Non-pigmented ciliary epithelial cell (primary cell): ENCODE measurements at regions not wholly inside any gene's neighbourhood (a gene's known extent, or its start where the extent isn't known, plus 50 kb on each side); places are given as distances from the start of the nearest gene placed in this dataset.

Experiments used
- DNase-seq: peaks from one replicate; pipeline ENCODE4 v3.0.0-alpha.2; 2010; ENCODE audit warnings: low read depth

GRCh38 chr5:27269766-27270165, 231.4 kb upstream of the CDH9 start:
- DNase-seq: no peak

GRCh38 chr5:27267209-27267824, 228.9 kb upstream of the CDH9 start:
- no peak for DNase-seq

- DNase-seq: no peak
These were observed 227.8 kb upstream of the CDH9 start for GRCh38 chr5:27266184-27266583.

- no peak for DNase-seq
These were observed 219.3 kb upstream of the CDH9 start for GRCh38 chr5:27257696-27258095.

GRCh38 chr5:27252911-27253310, 214.5 kb upstream of the CDH9 start:
- DNase-seq: no peak

- DNase-seq: peak; percentile 4
These were observed 203.9 kb upstream of the CDH9 start for GRCh38 chr5:27242258-27242626.

- DNase-seq: peak; percentile 92
These were observed 203.3 kb upstream of the CDH9 start for GRCh38 chr5:27241564-27242257.

- DNase-seq: peak; percentile 14
These were observed 202.4 kb upstream of the CDH9 start for GRCh38 chr5:27240791-27241190.

GRCh38 chr5:27234916-27235315, 196.5 kb upstream of the CDH9 start:
- no peak for DNase-seq

- no peak for DNase-seq
These were observed 183.0 kb upstream of the CDH9 start for GRCh38 chr5:27221410-27221809.

GRCh38 chr5:27220752-27221151, 182.4 kb upstream of the CDH9 start:
- no peak for DNase-seq

GRCh38 chr5:27217977-27218376, 179.6 kb upstream of the CDH9 start:
- no peak for DNase-seq

- DNase-seq: no peak
These were observed 179.0 kb upstream of the CDH9 start for GRCh38 chr5:27217155-27217956.

GRCh38 chr5:27216367-27216950, 178.1 kb upstream of the CDH9 start:
- DNase-seq: no peak

- DNase-seq: peak; percentile 3
These were observed 169.7 kb upstream of the CDH9 start for GRCh38 chr5:27208051-27208450.

GRCh38 chr5:27191786-27192510, 153.6 kb upstream of the CDH9 start:
- DNase-seq: peak; percentile 14

- no peak for DNase-seq
These were observed 134.3 kb upstream of the CDH9 start for GRCh38 chr5:27172693-27173092.

GRCh38 chr5:27171761-27172261, 133.4 kb upstream of the CDH9 start:
- no peak for DNase-seq

GRCh38 chr5:27158775-27159174, 120.4 kb upstream of the CDH9 start:
- DNase-seq: no peak

- no peak for DNase-seq
These were observed 119.8 kb upstream of the CDH9 start for GRCh38 chr5:27158171-27158570.

- no peak for DNase-seq
These were observed 106.1 kb upstream of the CDH9 start for GRCh38 chr5:27144456-27144855.

GRCh38 chr5:27140831-27141230, 102.4 kb upstream of the CDH9 start:
- DNase-seq: no peak
